ENCODE measurements at regions not wholly inside any gene's neighbourhood (a gene's known extent, or its start where the extent isn't known, plus 50 kb on each side); places are given as distances from the start of the nearest gene placed in this dataset.

GRCh38 chr14:84456946-84457345, 1073.0 kb upstream of the FLRT2 start:
- DNase-seq (no peak), ATAC-seq (no peak), FAIRE-seq (no peak)
- intact Hi-C loops (cut with DNase I) = no loop called here
- Histone ChIP-seq H3K27ac (no peak overlapping the region), H3K36me3 (no peaks in the 10 kb centered on the region), H3K27me3 (no peaks in the 10 kb centered on the region), H3K9me3 (no peaks in the 10 kb centered on the region), H3K4me3 (no peak overlapping the region), H3K4me1 (no peaks in the 10 kb centered on the region)
- no peak for TF ChIP-seq CTCF (IDR thresholded peaks at IDR 0.05)
- 91 to 95% methylated on average over 2 of the region's 2 CpGs for WGBS, 2 donors

GRCh38 chr14:84458881-84459280, 1071.1 kb upstream of the FLRT2 start:
- no peak for DNase-seq
- no peaks in the 10 kb centered on the region for H3K27me3 ChIP-seq
- no peaks in the 10 kb centered on the region for H3K36me3 ChIP-seq
- no peak for ATAC-seq
- H3K4me1 ChIP-seq = no peaks in the 10 kb centered on the region
- no peak overlapping the region for H3K27ac ChIP-seq
- no peak overlapping the region for H3K4me3 ChIP-seq
- intact Hi-C loops (cut with DNase I) = no loop called here
- no peak for TF ChIP-seq CTCF (IDR thresholded peaks at IDR 0.05)
- WGBS, 2 donors = 65 to 82% methylated on average over 1 of the region's 1 CpG
- no peak for FAIRE-seq
- no peaks in the 10 kb centered on the region for H3K9me3 ChIP-seq

- intact Hi-C loops (cut with DNase I) = no loop called here
- Histone ChIP-seq H3K9me3 (no peaks in the 10 kb centered on the region), H3K27me3 (no peaks in the 10 kb centered on the region), H3K27ac (no peak overlapping the region), H3K4me3 (no peak overlapping the region), H3K4me1 (no peaks in the 10 kb centered on the region), H3K36me3 (no peaks in the 10 kb centered on the region)
- FAIRE-seq (no peak), ATAC-seq (peak in 1 of 4 donors; percentile 40), DNase-seq (no peak)
- 22 to 25% methylated on average over 1 of the region's 1 CpG for WGBS, 2 donors
- no peak for TF ChIP-seq CTCF (IDR thresholded peaks at IDR 0.05)
These were observed 1064.1 kb upstream of the FLRT2 start for GRCh38 chr14:84465880-84466279.

- no peak for DNase-seq
- Histone ChIP-seq H3K27me3 (no peaks in the 10 kb centered on the region), H3K27ac (no peak overlapping the region), H3K4me3 (no peak overlapping the region), H3K9me3 (no peaks in the 10 kb centered on the region), H3K36me3 (no peaks in the 10 kb centered on the region), H3K4me1 (no peaks in the 10 kb centered on the region)
- 76 to 77% methylated on average over 5 of the region's 5 CpGs for WGBS, 2 donors
- no peak for TF ChIP-seq CTCF (IDR thresholded peaks at IDR 0.05)
- FAIRE-seq = no peak
- intact Hi-C loops (cut with DNase I) = no loop called here
- ATAC-seq = no peak
These were observed 1061.8 kb upstream of the FLRT2 start for GRCh38 chr14:84468153-84468552.

- ATAC-seq (no peak), DNase-seq (no peak), FAIRE-seq (no peak)
- Histone ChIP-seq H3K4me3 (no peak overlapping the region), H3K36me3 (no peaks in the 10 kb centered on the region), H3K27ac (no peak overlapping the region), H3K27me3 (no peaks in the 10 kb centered on the region), H3K9me3 (peaks cover 0 to 4% (median 0%) of the 10 kb centered on the region in 4 donors), H3K4me1 (no peaks in the 10 kb centered on the region)
- 85 to 91% methylated on average over 2 of the region's 2 CpGs for WGBS, 2 donors
- intact Hi-C loops (cut with DNase I) = no loop called here
- no peak for TF ChIP-seq CTCF (IDR thresholded peaks at IDR 0.05)
These were observed 1051.9 kb upstream of the FLRT2 start for GRCh38 chr14:84477996-84478395.
